Endothelial cell of umbilical vein (primary cell): ENCODE measurements at regions not wholly inside any gene's neighbourhood (a gene's known extent, or its start where the extent isn't known, plus 50 kb on each side); places are given as distances from the start of the nearest gene placed in this dataset.

Experiments
- BruUV-seq: library from RNA; stranded (reverse); fragments of 400-500 nt; replicated peaks from 2 replicates; lab custom pipeline; 2021; lab: Mats Ljungman, UMichigan
- CTCF ChIA-PET: fragments of 300-600, 350-600 bp; sonication (Branson Sonifier 250); formaldehyde crosslinking; loops from one replicate; lab custom pipeline; 2021; ENCODE audit warnings: antibody characterized with exemption, inconsistent platforms; lab: Charles Lee
- POLR2A ChIA-PET: fragments of 300-600, 350-600 bp; sonication (Branson Sonifier 250); formaldehyde crosslinking; loops from one replicate; lab custom pipeline; 2021; ENCODE audit warnings: antibody characterized with exemption, inconsistent platforms; lab: Charles Lee
- DNase-seq: peaks from one replicate; pipeline ENCODE4 v3.0.0-alpha.2; 2011; ENCODE audit warnings: low read depth, low spot score
- FAIRE-seq: peaks from 2 replicates; lab custom pipeline; 2011; peaks lifted over from hg19 to GRCh38; lab: Jason Lieb, UNC
- H2AFZ ChIP-seq: 2 replicates; pipeline ENCODE4 v1.6.0; 2012; ENCODE audit warnings: low read depth, low read length, control low read depth, inconsistent platforms
- H3K27ac ChIP-seq: 2 replicates; pipeline ENCODE4 v1.5.1; 2011; ENCODE audit warnings: low read depth, mild to moderate bottlenecking, control low read depth, low read length, moderate library complexity; ENCODE audit not compliant: insufficient read depth
- H3K27me3 ChIP-seq, 2 experiments: 2 replicates each; pipeline versions ENCODE4 v1.6.0 to v1.6.1; 2011; ENCODE audit warnings: low read length in 2 of 2, mixed read lengths in 1 of 2; ENCODE audit not compliant: control insufficient read depth in 2 of 2, insufficient read depth in 2 of 2
- H3K36me3 ChIP-seq, 2 experiments: 2 replicates in 1 of 2; 3 replicates in 1 of 2; pipeline ENCODE4 v1.5.1; 2011; ENCODE audit warnings: low read length in 2 of 2, mild to moderate bottlenecking in 1 of 2, moderate library complexity in 1 of 2; ENCODE audit not compliant: control insufficient read depth in 2 of 2, insufficient read depth in 2 of 2; ENCODE audit errors: extremely low read depth in 1 of 2
- H3K4me1 ChIP-seq: 3 replicates; pipeline ENCODE4 v1.5.1; 2011; ENCODE audit warnings: mild to moderate bottlenecking, low read length; ENCODE audit not compliant: control insufficient read depth, insufficient read depth; ENCODE audit errors: extremely low read depth
- H3K4me2 ChIP-seq: 2 replicates; pipeline ENCODE4 v1.6.1; 2011; ENCODE audit warnings: low read length, control low read depth, mixed read lengths; ENCODE audit not compliant: insufficient read depth
- H3K4me3 ChIP-seq, 3 experiments: fragments of 200-600 bp in 1 of 3; sonication (generic), shearing (Covaris generic) in 1 of 3; replicated peaks in 1 of 3; 2 replicates each; pipeline ENCODE4 v1.5.1; 2011 to 2016; ENCODE audit warnings: control low read depth in 3 of 3, low read length in 3 of 3, mild to moderate bottlenecking in 2 of 3, inconsistent platforms in 1 of 3, low read depth in 1 of 3, moderate library complexity in 1 of 3; ENCODE audit not compliant: insufficient read depth in 1 of 3
- H3K79me2 ChIP-seq: 2 replicates; pipeline ENCODE4 v1.6.0; 2012; ENCODE audit warnings: low read length, inconsistent platforms; ENCODE audit not compliant: control insufficient read depth, insufficient read depth
- H3K9ac ChIP-seq: replicated peaks from 2 replicates; pipeline ENCODE3; 2011; ENCODE audit warnings: low read length, control low read depth; ENCODE audit not compliant: insufficient read depth; ENCODE audit errors: extremely low read depth
- H3K9me1 ChIP-seq: replicated peaks from 3 replicates; pipeline ENCODE4 v1.6.0; 2011; ENCODE audit warnings: mild to moderate bottlenecking, low read length; ENCODE audit not compliant: control insufficient read depth, insufficient read depth; ENCODE audit errors: extremely low read depth
- H3K9me3 ChIP-seq: replicated peaks from 2 replicates; pipeline ENCODE4 v1.5.1; 2012; ENCODE audit warnings: low read length, inconsistent platforms; ENCODE audit not compliant: control insufficient read depth, insufficient read depth
- H4K20me1 ChIP-seq: replicated peaks from 2 replicates; pipeline ENCODE3; 2011; ENCODE audit warnings: mild to moderate bottlenecking, low read length; ENCODE audit not compliant: control insufficient read depth, insufficient read depth; ENCODE audit errors: extremely low read depth
- EZH2 ChIP-seq: IDR thresholded peaks from 2 replicates; pipeline ENCODE4 v1.6.1; 2012; ENCODE audit warnings: borderline replicate concordance, low read depth, mild to moderate bottlenecking, moderate library complexity, low read length, inconsistent platforms; ENCODE audit not compliant: severe bottlenecking
- JUN ChIP-seq: IDR thresholded peaks from 2 replicates; pipeline ENCODE4 v1.6.1; 2011; ENCODE audit warnings: borderline replicate concordance, low read depth; ENCODE audit not compliant: insufficient read length, insufficient read depth
- MYC ChIP-seq: IDR thresholded peaks from one replicate; pipeline ENCODE4 v1.6.1; 2011; ENCODE audit warnings: mild to moderate bottlenecking, low read depth, low read length
- dilution Hi-C: fragments of 300-500 bp; cut with MboI; formaldehyde crosslinking; loops from one replicate; pipeline ENCODE4 v1.15.0; 2019; ENCODE audit warnings: low sequenced_read_pairs; ENCODE audit not compliant: extremely low pct_ligation_motif_present
- intact Hi-C: fragments of 100-400 bp; cut with micrococcal nuclease; formaldehyde crosslinking; loops from one replicate; pipeline ENCODE4 v1.10.0; 2022

DNA sequence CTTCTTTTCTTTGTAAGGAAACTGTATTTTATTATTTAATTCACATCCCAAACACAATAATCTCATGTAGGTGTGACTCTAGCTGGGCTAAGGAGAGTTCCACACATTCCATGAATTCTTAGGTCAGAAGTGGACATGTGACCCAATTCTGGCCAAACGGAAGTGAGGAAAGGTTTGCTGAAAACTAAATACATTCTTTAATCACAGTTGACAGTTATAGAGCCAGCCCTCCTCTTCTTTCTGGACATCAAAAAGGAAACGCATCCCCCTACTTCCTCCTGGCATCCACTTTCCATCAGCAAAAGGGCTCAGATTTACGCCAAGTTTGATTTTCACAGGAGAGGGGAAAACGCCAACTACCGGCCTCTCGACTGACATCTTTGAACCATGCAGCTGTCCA lies 774.4 kb upstream of the POM121L12 start:
- H3K4me3 ChIP-seq, result no peak overlapping the region
- intact Hi-C loops, result no loop called here
- H3K9me3 ChIP-seq, result no peaks in the 10 kb centered on the region
- ChIA-PET CTCF (interaction anchor here (1.2 kb wide), 1 partner anchor 9 kb away, joined by 4 read pairs; no protein-coding TSS in a partner anchor), POLR2A (no interaction called here)
- no peak for FAIRE-seq
- H3K4me1 ChIP-seq, result no peaks in the 10 kb centered on the region
- H4K20me1 ChIP-seq, result no peaks in the 10 kb centered on the region
- no peak for DNase-seq
- no peaks in the 10 kb centered on the region for H3K27me3 ChIP-seq
- no peak overlapping the region for H3K27ac ChIP-seq
- no TSS peak for BruUV-seq
- H3K9me1 ChIP-seq, result no peaks in the 10 kb centered on the region
- H2AFZ ChIP-seq, result no peak overlapping the region
- dilution Hi-C loops, result no loop called here
- TF ChIP-seq EZH2, result no peak
- H3K79me2 ChIP-seq, result no peaks in the 10 kb centered on the region
- H3K36me3 ChIP-seq, result no peaks in the 10 kb centered on the region
- no peak overlapping the region for H3K4me2 ChIP-seq
- H3K9ac ChIP-seq, result no peak overlapping the region

- TF ChIP-seq MYC (no peak), JUN (no peak)
- Histone ChIP-seq H3K27ac (no peak overlapping the region), H3K4me3 (no peak overlapping the region), H3K79me2 (no peaks in the 10 kb centered on the region), H3K4me1 (no peaks in the 10 kb centered on the region), H3K4me2 (no peak overlapping the region), H4K20me1 (no peaks in the 10 kb centered on the region), H3K27me3 (no peaks in the 10 kb centered on the region), H3K36me3 (no peaks in the 10 kb centered on the region), H3K9me3 (no peaks in the 10 kb centered on the region), H3K9ac (no peak overlapping the region), H2AFZ (no peak overlapping the region), H3K9me1 (no peaks in the 10 kb centered on the region)
- dilution Hi-C loops (no loop called here), intact Hi-C loops (no loop called here)
- ChIA-PET CTCF (interaction anchor here (2.0 kb wide), 1 partner anchor 10 kb away, joined by 6 read pairs; no protein-coding TSS in a partner anchor), POLR2A (no interaction called here)
- no TSS peak for BruUV-seq
- DNase-seq (no peak), FAIRE-seq (no peak)
Observed at GRCh38 chr7:52260046-52260665, 775.3 kb upstream of the POM121L12 start.
